ENCODE measurements at regions not wholly inside any gene's neighbourhood (a gene's known extent, or its start where the extent isn't known, plus 50 kb on each side); places are given as distances from the start of the nearest gene placed in this dataset.

DNA sequence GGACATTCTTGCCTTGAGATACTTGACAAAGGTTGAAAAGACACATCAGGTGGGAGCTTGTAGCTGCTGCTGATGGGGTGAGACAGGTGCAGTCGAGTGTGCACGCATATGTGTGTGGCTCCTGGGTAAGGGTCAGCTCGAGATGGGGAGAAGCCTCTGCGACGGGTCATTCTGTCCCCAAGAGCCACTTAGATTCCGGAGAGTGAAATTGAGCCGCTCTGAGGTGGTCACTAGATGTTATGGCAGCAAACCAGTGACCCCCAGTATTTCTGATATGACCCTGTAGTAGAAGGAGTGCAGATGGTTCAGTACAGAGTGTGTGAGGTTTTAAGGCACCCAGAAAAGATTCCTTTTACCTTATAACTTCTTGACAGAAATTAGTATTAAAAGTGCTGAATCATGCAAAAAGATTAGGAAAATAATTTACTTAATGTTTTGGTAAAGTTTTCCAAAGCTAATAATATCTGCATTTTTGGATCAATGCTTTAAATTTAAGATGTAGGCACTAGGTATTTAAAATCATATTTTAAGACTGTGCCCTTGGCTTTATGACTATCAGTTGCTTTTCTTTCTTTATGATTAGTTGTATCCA, 241.9 kb upstream of the TOPAZ1 start:
- Histone ChIP-seq H3K27ac (ENCODE audit: low read depth in 2 of 2, low read length in 1 of 2) (peak overlapping the region in 1 of 2 experiments; percentile 67; a peak in 3 of 4 replicates), H3K9me3 (no peaks in the 10 kb centered on the region), H3K9ac (peak overlapping the region; percentile 75), H3K27me3 (ENCODE audit: insufficient read depth) (no peaks in the 10 kb centered on the region), H3K4me3 (ENCODE audit: low read depth in 2 of 2, low read length in 1 of 2) (peak overlapping the region; percentile 80 to 90), H3F3A (replicated peaks; ENCODE audit: insufficient read depth) (no peaks in the 10 kb centered on the region), H3K4me2 (peak overlapping the region; percentile 86), H3K9me2 (no peaks in the 10 kb centered on the region), H3K79me2 (ENCODE audit: insufficient read depth) (peaks cover 51% of the 10 kb centered on the region), H3K36me3 (replicated peaks in 1 of 2; ENCODE audit: control insufficient read depth in 1 of 2, insufficient read depth in 2 of 2, low read length in 1 of 2) (peaks cover 4% of the 10 kb centered on the region in 2 experiments), H3K4me1 (ENCODE audit: control insufficient read depth in 1 of 2, insufficient read depth in 2 of 2, low read depth in 1 of 2, low read length in 1 of 2) (peaks cover 0 to 24% of the 10 kb centered on the region in 2 experiments; a peak in 2 of 4 replicates), H4K20me1 (ENCODE audit: insufficient read depth) (peaks cover 17% of the 10 kb centered on the region), H2AFZ (ENCODE audit: low read depth) (peak overlapping the region; percentile 85)
- TF ChIP-seq FOXJ3 (CRISPR knock-in tag; IDR thresholded peaks at IDR 0.05) (no peak), MXI1 (IDR thresholded peaks at IDR 0.05; ENCODE audit: low read depth, low read length) (no peak), YY1 (IDR thresholded peaks at IDR 0.05; ENCODE audit: low read depth) (no peak), FOXM1 (IDR thresholded peaks at IDR 0.05; ENCODE audit: low read depth) (no peak), NFIC (IDR thresholded peaks at IDR 0.05; ENCODE audit: borderline replicate concordance) (no peak), RFX5 (IDR thresholded peaks at IDR 0.05; ENCODE audit: low read length) (no peak), EP300 (IDR thresholded peaks at IDR 0.05; ENCODE audit: borderline replicate concordance in 1 of 2, low read depth in 1 of 2, low read length in 1 of 2) (no peak), SMC3 (IDR thresholded peaks at IDR 0.05; ENCODE audit: low read depth, low read length) (no peak), POLR2AphosphoS5 (IDR thresholded peaks at IDR 0.05; ENCODE audit: low read depth, low read length) (no peak), JUND (IDR thresholded peaks at IDR 0.05) (no peak), CHD2 (IDR thresholded peaks at IDR 0.05; ENCODE audit: low read length, partially characterized antibody) (no peak), NRF1 (IDR thresholded peaks at IDR 0.05; ENCODE audit: low read depth, low read length) (no peak), GATA2 (CRISPR knock-in tag; IDR thresholded peaks at IDR 0.05) (no peak), SIN3A (IDR thresholded peaks at IDR 0.05; ENCODE audit: borderline replicate concordance, low read depth, low read length) (no peak), RXRA (IDR thresholded peaks at IDR 0.05; ENCODE audit: borderline replicate concordance, low read depth) (no peak), TCF12 (IDR thresholded peaks at IDR 0.05) (no peak)
- TF ChIP-seq, protein P1, sequence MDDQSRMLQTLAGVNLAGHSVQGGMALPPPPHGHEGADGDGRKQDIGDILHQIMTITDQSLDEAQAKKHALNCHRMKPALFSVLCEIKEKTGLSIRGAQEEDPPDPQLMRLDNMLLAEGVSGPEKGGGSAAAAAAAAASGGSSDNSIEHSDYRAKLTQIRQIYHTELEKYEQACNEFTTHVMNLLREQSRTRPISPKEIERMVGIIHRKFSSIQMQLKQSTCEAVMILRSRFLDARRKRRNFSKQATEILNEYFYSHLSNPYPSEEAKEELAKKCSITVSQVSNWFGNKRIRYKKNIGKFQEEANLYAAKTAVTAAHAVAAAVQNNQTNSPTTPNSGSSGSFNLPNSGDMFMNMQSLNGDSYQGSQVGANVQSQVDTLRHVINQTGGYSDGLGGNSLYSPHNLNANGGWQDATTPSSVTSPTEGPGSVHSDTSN (IDR thresholded peaks at IDR 0.05) = no peak
- TF ChIP-seq, protein P2, sequence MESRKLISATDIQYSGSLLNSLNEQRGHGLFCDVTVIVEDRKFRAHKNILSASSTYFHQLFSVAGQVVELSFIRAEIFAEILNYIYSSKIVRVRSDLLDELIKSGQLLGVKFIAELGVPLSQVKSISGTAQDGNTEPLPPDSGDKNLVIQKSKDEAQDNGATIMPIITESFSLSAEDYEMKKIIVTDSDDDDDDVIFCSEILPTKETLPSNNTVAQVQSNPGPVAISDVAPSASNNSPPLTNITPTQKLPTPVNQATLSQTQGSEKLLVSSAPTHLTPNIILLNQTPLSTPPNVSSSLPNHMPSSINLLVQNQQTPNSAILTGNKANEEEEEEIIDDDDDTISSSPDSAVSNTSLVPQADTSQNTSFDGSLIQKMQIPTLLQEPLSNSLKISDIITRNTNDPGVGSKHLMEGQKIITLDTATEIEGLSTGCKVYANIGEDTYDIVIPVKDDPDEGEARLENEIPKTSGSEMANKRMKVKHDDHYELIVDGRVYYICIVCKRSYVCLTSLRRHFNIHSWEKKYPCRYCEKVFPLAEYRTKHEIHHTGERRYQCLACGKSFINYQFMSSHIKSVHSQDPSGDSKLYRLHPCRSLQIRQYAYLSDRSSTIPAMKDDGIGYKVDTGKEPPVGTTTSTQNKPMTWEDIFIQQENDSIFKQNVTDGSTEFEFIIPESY (IDR thresholded peaks at IDR 0.05; ENCODE audit: borderline replicate concordance, low read depth) = no peak
- TF ChIP-seq, protein P3, sequence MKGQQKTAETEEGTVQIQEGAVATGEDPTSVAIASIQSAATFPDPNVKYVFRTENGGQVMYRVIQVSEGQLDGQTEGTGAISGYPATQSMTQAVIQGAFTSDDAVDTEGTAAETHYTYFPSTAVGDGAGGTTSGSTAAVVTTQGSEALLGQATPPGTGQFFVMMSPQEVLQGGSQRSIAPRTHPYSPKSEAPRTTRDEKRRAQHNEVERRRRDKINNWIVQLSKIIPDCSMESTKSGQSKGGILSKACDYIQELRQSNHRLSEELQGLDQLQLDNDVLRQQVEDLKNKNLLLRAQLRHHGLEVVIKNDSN (IDR thresholded peaks at IDR 0.05; ENCODE audit: borderline replicate concordance, low read depth) = no peak
- TF ChIP-seq, protein P4, sequence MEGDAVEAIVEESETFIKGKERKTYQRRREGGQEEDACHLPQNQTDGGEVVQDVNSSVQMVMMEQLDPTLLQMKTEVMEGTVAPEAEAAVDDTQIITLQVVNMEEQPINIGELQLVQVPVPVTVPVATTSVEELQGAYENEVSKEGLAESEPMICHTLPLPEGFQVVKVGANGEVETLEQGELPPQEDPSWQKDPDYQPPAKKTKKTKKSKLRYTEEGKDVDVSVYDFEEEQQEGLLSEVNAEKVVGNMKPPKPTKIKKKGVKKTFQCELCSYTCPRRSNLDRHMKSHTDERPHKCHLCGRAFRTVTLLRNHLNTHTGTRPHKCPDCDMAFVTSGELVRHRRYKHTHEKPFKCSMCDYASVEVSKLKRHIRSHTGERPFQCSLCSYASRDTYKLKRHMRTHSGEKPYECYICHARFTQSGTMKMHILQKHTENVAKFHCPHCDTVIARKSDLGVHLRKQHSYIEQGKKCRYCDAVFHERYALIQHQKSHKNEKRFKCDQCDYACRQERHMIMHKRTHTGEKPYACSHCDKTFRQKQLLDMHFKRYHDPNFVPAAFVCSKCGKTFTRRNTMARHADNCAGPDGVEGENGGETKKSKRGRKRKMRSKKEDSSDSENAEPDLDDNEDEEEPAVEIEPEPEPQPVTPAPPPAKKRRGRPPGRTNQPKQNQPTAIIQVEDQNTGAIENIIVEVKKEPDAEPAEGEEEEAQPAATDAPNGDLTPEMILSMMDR (IDR thresholded peaks at IDR 0.05) = no peak
- CTCF ChIA-PET = interaction anchor here (1.0 to 1.5 kb wide), 3 partner anchors 77 to 231 kb away, joined by 3 to 5 read pairs (median 4); no protein-coding TSS in a partner anchor
- 4% methylated on average over 7 of the region's 7 CpGs for WGBS (ENCODE audit: low lambda C conversion rate)
- no peak for DNase-seq
- POLR2A ChIA-PET = interaction anchor here (0.7 to 1.6 kb wide), 2 partner anchors 13 to 20 kb away, joined by 3 to 4 read pairs; no protein-coding TSS in a partner anchor
